HL-60/S4 treated with retinoic acid at 250 ng/mL for 4 days and 3 days (cell line): ENCODE measurements at regions not wholly inside any gene's neighbourhood (a gene's known extent, or its start where the extent isn't known, plus 50 kb on each side); places are given as distances from the start of the nearest gene placed in this dataset.
"Not testable (repeated sequence)": the region's sequence is repeated elsewhere in the genome, so short reads cannot be mapped to it uniquely, and the experiment has no call there.

Source experiments
- in situ Hi-C: fragments of 300-500 bp; cut with MboI; formaldehyde crosslinking; loops from 2 replicates; pipeline ENCODE4 v1.7.0; 2022; ENCODE audit warnings: low sequenced_read_pairs

DNA sequence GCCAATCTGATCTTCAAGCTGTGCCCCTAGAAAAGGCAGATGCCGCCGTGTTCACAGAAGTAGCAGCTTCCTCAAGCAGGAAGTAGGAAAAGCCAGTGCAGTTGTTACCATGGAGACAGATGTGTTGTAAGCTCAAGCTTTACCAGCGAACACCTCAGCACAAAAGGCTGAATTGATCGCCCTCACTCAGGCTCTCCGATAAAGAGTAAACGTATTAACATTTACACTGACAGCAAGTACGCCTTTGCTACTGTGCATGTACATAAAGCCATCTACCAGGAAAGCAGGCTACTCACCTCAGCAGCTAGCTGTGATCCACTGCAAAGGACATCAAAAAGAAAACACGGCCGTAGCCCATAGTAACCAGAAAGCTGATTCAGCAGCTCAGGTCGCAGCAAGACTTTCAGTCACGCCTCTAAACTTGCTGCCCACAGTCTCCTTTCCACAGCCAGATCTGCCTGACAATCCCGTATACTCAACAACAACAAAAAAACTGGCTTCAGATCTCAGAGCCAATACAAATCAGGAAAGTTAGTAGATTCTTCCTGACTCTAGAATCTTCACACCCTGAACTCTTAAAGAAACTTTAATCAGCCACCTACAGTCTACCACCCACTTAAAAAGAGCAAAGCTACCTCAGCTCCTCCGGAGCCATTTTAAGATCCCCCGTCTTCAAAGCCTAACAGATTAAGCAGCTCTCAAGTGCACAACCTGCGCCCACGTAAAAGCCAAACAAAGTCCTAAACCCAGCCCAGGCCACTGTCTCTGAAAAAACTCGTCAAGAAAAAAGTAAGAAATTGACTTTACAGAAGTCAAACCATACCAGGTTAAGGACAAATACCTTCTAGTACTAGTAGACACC lies 160.0 kb downstream of the DEFB131A start:
- in situ Hi-C loops = not testable (repeated sequence)

DNA sequence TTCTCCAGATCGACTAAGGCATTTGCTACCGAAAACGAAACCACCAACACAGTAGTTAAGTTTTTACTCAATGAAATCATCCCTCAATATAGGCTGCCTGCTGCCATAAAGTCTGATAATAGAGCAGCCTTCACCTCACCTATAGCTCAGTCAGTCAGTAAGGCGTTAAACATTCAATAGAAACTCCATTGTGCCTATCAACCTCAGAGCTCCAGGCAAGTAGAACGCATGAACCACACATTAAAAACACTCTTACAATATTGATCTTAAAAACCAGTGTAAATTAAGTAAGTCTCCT lies 160.6 kb downstream of the DEFB131A start:
- in situ Hi-C loops = not testable (repeated sequence)

DNA sequence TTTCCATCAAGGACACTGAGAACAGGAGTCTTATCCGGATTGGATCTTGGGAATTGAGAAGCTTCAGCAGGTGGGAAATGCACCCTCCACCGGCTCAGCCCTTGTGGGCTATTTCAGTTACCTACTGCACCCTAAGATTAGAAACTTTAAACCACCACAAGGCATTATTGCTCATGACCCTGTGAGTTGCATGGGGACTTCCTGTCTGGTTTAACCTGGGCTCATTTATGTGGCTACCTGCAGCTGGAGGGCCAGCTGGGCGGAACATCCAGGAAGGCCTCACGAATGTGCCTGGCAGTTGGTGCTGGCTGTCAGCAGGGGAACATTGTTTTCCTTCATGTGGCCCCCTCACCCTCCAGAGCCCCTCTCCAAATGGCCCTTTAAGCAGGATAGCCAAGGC lies 164.1 kb downstream of the DEFB131A start:
- in situ Hi-C loops = no loop called here

DNA sequence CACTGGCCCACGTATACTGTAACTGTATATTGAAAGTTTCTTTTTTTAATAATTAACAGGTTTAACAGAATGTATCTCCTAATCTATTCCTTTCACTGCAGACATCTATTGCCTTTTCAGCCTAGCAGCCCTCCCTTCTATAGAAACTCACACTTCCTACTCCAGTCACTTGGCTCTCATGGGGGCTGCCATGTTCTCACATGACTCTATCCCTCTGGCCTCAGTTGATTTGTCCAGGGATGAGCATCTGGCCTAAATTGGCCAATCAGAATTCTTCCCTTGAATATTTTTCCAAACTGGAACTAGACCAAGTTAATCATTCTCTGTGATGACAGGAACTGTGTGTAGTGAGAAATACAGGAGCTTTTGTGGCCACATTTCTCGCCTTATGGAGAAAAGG lies 166.1 kb downstream of the DEFB131A start:
- in situ Hi-C loops = not testable (repeated sequence)

DNA sequence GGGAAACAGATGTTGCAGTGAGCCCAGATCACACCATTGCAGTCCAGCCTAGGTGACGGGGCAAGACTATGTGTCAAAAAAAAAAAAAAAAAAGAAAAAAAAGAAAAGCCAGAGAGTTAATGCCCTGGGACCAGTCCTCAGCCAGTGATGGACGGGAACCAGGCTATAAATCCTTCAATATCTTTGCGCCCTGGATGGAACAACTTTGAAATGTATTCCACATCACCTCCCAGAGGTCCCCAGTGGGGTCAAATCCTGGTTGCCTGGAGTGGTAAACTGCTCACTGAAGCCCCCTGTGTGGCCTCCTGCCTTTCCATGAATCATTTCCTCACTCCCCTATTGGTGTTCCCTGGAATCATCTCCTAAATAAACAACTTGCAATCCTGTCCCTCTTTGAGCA lies 166.9 kb downstream of the DEFB131A start:
- in situ Hi-C loops = no loop called here

DNA sequence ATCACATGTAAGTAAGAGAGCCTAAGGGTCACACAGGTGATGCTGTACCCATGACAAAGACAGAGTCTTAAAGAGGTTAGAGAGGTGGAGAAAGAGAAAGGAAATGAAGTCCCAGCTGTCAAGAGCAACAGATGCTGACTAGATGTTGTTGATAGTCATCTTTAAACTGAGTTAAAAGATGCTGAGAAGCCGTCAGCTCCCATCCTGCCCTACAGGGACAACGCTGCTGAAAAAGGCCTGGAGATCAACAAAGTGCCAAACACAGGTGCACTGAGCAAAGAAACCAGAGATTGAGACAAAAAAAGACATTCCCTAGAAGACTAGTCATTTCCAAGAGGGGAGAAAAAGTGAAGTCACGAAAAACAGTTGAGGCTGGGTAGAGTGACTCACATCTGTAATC lies 145.0 kb upstream of the DRD5 start:
- in situ Hi-C loops = not testable (repeated sequence)

DNA sequence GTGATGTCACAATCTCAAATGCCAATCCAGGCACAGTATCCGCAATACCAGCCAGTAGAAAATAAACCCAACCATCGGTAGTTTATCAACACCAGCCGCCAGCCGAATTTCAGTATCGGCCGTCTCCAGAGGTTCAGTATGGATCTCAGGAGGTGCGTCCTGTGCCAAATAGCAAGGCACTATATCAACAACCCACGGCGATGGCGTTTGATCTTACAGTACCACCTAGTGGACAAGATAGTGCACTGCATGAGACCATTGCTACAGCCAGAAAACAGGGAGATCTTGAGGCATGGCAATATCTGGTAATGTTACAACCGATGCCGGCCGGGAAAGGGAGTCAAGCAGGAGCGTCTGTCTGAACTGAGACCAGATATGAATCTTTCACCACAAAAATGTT lies 121.8 kb upstream of the DRD5 start:
- in situ Hi-C loops = loop anchor here (25.0 kb wide), 1 partner anchor 122 kb away; no protein-coding TSS in a partner anchor

DNA sequence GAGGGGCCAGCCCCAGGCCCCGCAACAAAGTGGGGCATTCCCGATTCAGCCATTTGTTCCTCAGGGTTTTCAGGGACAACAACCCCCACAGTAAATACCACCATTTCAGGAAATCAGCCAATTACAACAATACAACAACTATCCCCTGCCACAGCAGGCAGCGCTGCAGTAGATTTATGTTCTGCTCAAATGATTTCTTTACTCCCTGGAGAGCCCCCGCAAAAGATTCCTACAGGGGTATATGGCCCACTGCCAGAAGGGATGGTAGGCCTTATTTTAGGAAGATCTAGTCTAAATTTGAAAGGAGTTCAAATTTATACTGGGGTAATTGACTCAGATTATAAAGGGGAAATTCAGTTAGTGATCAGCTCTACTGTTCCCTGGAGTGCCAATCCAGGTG lies 120.5 kb upstream of the DRD5 start:
- in situ Hi-C loops = loop anchor here (25.0 kb wide), 1 partner anchor 124 kb away; no protein-coding TSS in a partner anchor

DNA sequence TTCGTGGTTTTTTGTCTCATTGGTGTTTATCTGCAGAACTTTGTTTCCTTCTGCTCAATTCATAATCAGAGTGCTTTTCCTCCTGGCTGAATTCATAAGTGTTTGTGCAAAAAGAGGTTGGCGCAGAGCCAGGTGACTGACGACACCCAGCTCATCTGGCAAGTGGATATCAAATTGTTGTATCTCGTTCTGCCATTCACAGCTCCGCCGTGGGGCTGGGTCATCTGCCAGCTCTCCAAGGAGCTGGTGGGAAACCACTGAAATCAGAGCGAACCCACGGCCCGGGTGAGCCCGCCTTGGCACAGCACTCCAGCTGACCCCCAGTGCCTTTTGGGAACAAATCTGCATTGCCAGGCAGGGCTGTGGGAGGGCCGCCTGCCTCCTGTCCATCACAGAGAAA lies 110.7 kb upstream of the DRD5 start:
- in situ Hi-C loops = loop anchor here (25.0 kb wide), 1 partner anchor 133 kb away; no protein-coding TSS in a partner anchor

DNA sequence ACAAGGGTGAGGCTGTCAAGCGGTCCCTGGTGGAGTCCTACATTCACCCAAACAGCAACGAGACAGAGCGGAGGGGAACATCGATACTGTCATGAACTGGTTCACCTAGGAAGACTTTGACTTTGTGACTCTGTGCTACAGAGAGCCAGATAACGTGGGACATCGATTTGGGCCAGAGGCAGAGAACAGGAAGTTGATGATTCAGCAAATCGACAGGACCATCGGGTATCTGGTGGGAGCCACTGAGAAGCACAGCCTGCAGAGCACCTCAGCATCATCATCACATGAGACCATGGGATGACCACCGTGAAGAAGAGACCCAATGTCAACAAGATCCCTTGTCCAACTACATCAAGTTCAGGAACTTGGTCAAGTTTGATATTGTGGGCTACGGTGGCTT lies 104.1 kb upstream of the DRD5 start:
- in situ Hi-C loops = not testable (repeated sequence)

DNA sequence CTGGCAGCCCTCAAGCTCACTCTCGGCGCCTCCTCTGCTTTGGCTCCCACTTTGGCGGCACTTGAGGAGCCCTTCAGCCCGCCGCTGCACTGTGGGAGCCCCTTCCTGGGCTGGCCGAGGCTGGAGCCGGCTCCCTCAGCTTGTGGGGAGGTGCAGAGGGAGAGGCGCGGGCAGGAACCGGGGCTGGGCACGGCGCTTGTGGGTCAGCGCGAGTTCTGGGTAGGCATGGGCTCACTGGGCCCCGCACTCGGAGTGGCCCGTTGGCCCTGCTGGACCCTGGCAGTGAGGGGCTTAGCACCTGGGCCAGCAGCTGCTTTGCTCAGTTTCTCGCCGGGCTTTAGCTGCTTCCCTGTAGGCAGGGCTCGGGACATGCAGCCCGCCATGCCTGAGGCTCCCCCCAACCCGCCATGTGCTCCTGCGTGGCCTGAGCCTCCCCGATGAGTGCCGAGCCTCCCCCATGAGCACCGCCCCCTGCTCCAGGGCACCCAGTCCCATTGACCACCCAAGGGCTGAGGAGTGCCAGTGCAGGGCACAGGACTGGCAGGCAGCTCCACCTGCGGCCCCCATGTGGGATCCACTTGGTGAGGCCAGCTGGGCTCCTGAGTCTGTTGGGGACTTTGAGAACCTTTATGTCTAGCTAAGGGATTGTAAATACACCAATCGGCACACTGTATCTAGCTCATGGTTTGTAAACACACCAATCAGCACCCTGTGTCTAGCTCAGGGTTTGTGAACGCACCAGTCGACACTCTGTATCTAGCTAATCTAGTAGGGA lies 101.5 kb upstream of the DRD5 start:
- in situ Hi-C loops = no loop called here

DNA sequence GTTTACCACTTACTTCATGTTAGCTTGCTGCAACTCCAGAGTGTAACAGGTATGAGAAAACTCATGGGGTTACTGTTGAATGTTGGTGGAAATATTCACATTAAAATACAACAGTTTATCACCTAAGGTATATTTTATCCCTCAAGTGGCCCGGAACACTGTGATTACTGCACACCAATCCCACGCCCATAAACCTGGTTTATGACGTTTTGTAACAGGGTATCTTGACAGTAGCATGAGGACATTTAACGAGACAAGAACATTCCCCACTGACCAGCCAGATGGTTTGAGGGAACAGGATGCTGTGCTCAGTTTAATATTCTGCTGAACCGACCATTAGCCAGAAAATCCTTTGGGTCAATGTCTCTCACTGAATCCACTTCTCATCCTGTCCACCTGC lies 98.3 kb upstream of the DRD5 start:
- in situ Hi-C loops = not testable (repeated sequence)

DNA sequence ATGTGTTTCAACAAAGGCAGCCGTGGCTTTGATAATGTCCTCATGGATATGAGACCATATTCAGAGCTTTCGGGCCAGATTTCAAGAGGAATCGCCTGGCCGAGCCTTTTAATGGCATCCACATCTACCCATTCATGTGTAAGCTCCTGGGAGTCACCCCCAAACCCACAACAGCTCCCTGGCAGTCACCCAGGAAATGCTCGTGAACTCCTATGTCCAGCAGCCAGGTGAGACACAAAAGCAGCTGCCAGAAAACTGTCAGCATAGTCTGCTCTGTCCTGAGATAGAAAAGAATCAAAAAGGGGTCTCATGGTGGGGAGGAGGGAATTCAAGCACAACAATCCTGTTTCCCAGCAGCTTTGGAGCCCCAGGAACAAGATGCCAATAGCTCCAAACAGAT lies 96.4 kb upstream of the DRD5 start:
- in situ Hi-C loops = not testable (repeated sequence)

DNA sequence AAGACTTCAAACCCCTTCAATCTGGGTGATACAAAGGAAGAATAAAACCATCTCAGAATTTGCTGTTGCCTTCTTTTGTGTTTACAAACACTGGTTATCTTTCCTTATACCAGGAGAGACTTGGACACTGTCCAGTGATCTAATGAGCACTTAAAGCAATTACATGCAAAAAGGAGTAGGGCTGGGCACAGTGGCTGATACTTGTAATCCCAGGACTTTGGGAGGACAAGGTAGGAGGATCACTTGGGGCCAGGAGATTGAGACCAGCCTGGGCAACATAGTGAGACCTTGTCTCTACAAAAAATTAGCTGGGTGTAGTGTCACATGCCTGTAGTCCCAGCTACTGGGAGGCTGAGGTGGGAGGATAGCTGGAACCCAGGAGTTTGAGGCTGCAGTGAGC lies 95.7 kb upstream of the DRD5 start:
- in situ Hi-C loops = no loop called here

DNA sequence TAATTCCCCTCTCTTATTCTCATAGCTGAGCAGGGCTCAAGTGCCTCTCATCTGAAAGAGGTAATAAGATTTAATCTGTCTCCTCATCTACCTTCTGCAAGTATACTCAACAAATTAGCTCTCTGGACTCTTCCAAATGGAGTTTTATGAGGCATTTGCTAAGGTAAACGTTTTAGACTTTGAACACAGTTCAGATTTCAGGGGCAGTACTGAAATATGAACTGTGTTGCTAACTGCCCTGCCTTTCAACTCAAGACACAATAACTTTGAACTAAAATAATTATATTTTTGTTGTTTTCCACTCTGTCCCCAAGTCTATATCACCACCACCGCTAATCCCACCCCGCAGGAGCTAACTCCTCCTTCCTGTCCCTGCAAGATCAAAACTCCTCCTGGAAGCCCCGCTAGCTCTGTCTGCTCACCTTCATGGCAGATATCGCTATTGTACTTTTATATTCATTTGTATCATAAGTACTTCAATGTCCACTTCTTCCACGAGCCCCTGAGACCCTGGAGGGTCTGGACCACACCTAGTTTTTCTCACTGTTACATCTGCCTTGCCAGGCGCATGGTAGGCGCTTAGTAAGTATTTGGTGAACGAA lies 90.7 kb upstream of the DRD5 start:
- in situ Hi-C loops = not testable (repeated sequence)

DNA sequence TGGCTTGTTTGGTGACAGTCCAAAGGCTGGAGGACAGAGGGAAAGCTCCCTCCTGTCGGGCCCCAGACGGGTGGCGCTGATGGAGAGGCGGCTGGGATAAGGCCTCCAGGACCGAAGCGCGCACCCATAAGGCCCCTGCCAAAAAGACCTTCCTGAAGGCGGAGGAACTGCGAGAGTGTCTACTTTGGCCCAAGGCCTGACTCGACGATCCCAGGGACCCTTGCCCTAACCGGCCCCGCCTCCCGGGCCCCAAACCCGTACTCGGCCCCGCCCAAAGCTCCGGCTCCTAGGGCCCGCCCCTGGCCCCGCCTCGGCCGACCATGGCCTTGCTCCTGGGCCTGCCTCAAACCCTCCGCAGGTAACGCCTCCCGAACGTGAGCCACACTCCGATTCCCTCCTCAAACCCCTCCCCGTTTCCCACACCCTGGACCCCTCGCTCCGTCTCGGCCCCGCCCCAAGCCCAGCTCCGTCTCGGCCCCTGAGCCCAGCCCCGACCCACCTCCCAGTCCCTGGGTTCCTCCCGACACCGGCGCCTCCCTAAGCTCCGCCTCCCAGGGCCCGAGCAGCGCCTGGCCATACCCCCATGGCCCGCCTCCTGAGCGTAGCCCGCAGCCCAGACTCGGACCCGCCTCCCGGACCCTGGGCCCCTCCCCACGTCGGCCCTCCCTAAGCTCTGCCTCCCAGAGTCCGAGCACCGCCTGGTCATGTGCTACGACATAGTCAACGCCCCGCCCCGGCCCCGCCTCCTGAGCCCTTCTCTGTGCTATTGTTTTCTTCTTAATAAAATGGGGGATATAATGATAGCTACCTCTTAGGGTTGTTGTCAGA lies 90.0 kb upstream of the DRD5 start:
- in situ Hi-C loops = no loop called here

DNA sequence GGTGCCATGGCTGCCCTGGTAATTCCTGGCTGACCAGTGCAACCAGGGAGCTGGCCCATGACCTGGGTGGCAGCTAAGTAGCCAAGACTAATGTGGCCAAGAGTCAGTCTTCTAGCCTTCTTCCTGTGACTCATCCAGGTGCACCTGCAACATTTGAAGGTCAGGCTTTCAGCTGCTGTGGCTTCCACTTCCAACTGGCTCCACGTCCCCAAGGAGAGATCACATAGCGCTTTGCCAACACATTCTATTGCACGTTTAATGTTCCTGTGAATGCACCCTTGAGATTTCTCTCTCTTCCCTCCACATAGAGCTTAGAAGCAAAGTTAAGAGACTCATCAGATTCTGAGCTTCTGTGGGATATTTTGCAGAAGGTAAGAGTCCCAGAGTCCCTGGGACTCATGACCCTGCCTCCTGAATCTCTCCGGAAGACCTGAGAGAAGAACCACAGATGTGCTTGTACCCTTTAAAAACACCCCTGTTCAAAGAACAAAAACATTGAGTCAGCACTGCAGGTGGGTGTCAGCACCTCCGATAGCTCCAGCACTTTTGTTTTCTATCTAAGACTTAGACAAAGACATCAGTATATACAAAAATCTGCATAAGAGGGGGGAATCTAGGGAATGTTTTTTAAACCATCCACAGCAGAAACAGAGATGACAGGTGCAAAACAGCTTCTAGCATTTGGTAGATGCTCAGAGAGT lies 88.5 kb upstream of the DRD5 start:
- in situ Hi-C loops = not testable (repeated sequence)

DNA sequence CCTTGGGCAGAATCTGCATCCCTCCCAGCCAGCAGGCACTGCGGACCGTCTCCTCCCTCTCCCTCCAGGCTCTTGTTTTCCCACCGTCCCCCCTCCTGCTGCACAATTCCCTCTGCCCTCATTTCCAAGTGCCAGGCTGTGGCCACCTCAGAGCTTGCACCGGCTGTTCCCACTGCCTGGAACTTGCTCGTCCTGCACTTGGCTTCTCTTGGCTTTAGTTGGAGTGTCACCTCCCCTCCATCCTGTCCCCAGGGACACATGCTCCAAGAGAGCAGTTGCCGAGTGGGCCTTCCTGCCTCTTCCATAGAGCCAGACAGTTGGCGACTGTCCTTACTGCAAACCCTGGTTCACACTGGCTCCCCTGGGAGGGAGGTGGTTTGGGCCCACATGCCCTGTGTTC lies 87.0 kb upstream of the DRD5 start:
- in situ Hi-C loops = not testable (repeated sequence)

DNA sequence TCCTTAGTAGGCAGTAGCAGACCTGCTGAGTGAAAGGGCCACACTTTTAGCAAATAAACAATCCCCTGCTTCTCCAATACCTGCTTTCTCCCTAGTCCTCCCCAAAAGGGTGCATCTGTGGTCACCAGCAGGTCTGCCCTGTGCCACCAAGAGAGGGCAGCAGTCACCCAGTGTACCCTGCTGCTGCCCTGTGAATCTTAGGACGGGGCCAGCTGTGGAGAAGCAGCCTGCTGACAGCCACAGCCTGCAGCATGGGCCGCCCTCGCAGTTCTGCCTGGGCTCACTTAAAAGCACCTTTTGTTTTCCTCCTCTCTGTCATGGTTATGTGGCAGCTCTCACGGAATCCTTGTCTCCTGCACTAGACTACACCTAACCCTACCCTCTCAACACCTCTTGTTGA lies 85.4 kb upstream of the DRD5 start:
- in situ Hi-C loops = not testable (repeated sequence)

DNA sequence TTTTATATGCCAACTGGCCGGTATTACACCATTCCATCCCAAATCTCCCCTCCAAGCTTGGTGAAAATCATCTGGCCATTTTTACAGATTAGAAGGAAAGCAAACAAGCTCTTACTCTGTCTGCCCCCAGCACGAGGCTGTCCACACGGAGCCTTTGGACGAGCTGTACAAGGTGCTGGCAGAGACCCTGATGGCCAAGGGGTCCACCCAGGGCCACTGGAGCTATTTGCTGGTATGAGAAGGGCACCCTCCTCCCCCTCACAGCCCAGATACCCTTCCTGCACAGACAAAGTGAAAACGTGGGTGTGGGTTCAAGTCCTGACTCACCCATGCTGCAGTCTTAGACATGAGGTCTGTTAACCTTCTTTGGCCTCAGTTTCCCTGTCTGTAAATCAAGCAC lies 84.9 kb upstream of the DRD5 start:
- in situ Hi-C loops = not testable (repeated sequence)
